Activated naive CD8-positive, alpha-beta T cell treated with anti-CD3 and anti-CD28 coated beads, Interleukin-2, amount 50 U/mL, for 24 hours (primary cell): ENCODE measurements at regions not wholly inside any gene's neighbourhood (a gene's known extent, or its start where the extent isn't known, plus 50 kb on each side); places are given as distances from the start of the nearest gene placed in this dataset.

Source experiments
- ATAC-seq: fragments of 150-1000 bp; cut with Tn5 transposase; one replicate; pipeline ENCODE4 v1.10.0; 2021
- DNase-seq: peaks from one replicate; pipeline ENCODE4 v3.0.0; 2021
- H3K27ac Mint-ChIP-seq: one replicate; pipeline ENCODE4 v1.8.0; 2021; ENCODE audit warnings: mild to moderate bottlenecking, mixed read lengths
- H3K27me3 Mint-ChIP-seq: one replicate; pipeline ENCODE4 v1.8.0; 2021; ENCODE audit warnings: mixed read lengths
- H3K36me3 Mint-ChIP-seq: one replicate; pipeline ENCODE4 v1.8.0; 2021; ENCODE audit warnings: low read depth, mixed read lengths
- H3K4me1 Mint-ChIP-seq: one replicate; pipeline ENCODE4 v1.8.0; 2021; ENCODE audit warnings: mixed read lengths
- H3K4me3 Mint-ChIP-seq: one replicate; pipeline ENCODE4 v1.8.0; 2021; ENCODE audit warnings: mild to moderate bottlenecking, moderate library complexity, mixed read lengths
- H3K9me3 Mint-ChIP-seq: one replicate; pipeline ENCODE4 v1.8.0; 2021; ENCODE audit warnings: mixed read lengths

GRCh38 chr13:83197316-83197715, 685.0 kb downstream of the SLITRK1 start:
- no peak overlapping the region for H3K27ac Mint-ChIP-seq
- peaks cover 5% of the 10 kb centered on the region for H3K9me3 Mint-ChIP-seq
- no peak overlapping the region for H3K4me3 Mint-ChIP-seq
- H3K36me3 Mint-ChIP-seq, result no peaks in the 10 kb centered on the region
- ATAC-seq, result no peak
- no peak for DNase-seq
- H3K27me3 Mint-ChIP-seq, result no peaks in the 10 kb centered on the region
- no peaks in the 10 kb centered on the region for H3K4me1 Mint-ChIP-seq

GRCh38 chr13:83190020-83190419, 692.3 kb downstream of the SLITRK1 start:
- no peak overlapping the region for H3K4me3 Mint-ChIP-seq
- DNase-seq (no peak), ATAC-seq (no peak)
- no peak overlapping the region for H3K27ac Mint-ChIP-seq
- H3K4me1 Mint-ChIP-seq, result no peaks in the 10 kb centered on the region
- no peaks in the 10 kb centered on the region for H3K27me3 Mint-ChIP-seq
- H3K9me3 Mint-ChIP-seq, result peaks cover 14% of the 10 kb centered on the region
- no peaks in the 10 kb centered on the region for H3K36me3 Mint-ChIP-seq

- DNase-seq (no peak), ATAC-seq (no peak)
- Mint-ChIP-seq H3K9me3 (peaks cover 14% of the 10 kb centered on the region), H3K27ac (no peak overlapping the region), H3K4me1 (no peaks in the 10 kb centered on the region), H3K4me3 (no peak overlapping the region), H3K27me3 (no peaks in the 10 kb centered on the region), H3K36me3 (no peaks in the 10 kb centered on the region)
Measured at GRCh38 chr13:83184819-83185218, 697.5 kb downstream of the SLITRK1 start.

- Mint-ChIP-seq H3K27me3 (no peaks in the 10 kb centered on the region), H3K36me3 (no peaks in the 10 kb centered on the region), H3K4me1 (no peaks in the 10 kb centered on the region), H3K9me3 (peaks cover 14% of the 10 kb centered on the region), H3K4me3 (no peak overlapping the region), H3K27ac (no peak overlapping the region)
- DNase-seq, result no peak
- no peak for ATAC-seq
Measured at GRCh38 chr13:83184150-83184475, 698.2 kb downstream of the SLITRK1 start.

GRCh38 chr13:83183439-83184149, 698.7 kb downstream of the SLITRK1 start:
- H3K4me3 Mint-ChIP-seq, result no peak overlapping the region
- H3K27ac Mint-ChIP-seq, result no peak overlapping the region
- ATAC-seq (no peak), DNase-seq (no peak)
- no peaks in the 10 kb centered on the region for H3K36me3 Mint-ChIP-seq
- no peaks in the 10 kb centered on the region for H3K4me1 Mint-ChIP-seq
- no peaks in the 10 kb centered on the region for H3K27me3 Mint-ChIP-seq
- H3K9me3 Mint-ChIP-seq, result peaks cover 13% of the 10 kb centered on the region

GRCh38 chr13:83182845-83183244, 699.4 kb downstream of the SLITRK1 start:
- Mint-ChIP-seq H3K36me3 (no peaks in the 10 kb centered on the region), H3K27me3 (no peaks in the 10 kb centered on the region), H3K4me1 (no peaks in the 10 kb centered on the region), H3K9me3 (peaks cover 7% of the 10 kb centered on the region), H3K27ac (no peak overlapping the region), H3K4me3 (no peak overlapping the region)
- DNase-seq, result no peak
- ATAC-seq, result no peak

- Mint-ChIP-seq H3K4me1 (no peaks in the 10 kb centered on the region), H3K36me3 (no peaks in the 10 kb centered on the region), H3K27ac (no peak overlapping the region), H3K27me3 (no peaks in the 10 kb centered on the region), H3K4me3 (no peak overlapping the region), H3K9me3 (peaks cover 16% of the 10 kb centered on the region)
- DNase-seq (no peak), ATAC-seq (no peak)
Measured at GRCh38 chr13:83178008-83178407, 704.3 kb downstream of the SLITRK1 start.

- no peak overlapping the region for H3K4me3 Mint-ChIP-seq
- no peak overlapping the region for H3K27ac Mint-ChIP-seq
- no peaks in the 10 kb centered on the region for H3K4me1 Mint-ChIP-seq
- no peaks in the 10 kb centered on the region for H3K27me3 Mint-ChIP-seq
- no peaks in the 10 kb centered on the region for H3K36me3 Mint-ChIP-seq
- DNase-seq, result no peak
- no peak for ATAC-seq
- peaks cover 13% of the 10 kb centered on the region for H3K9me3 Mint-ChIP-seq
Measured at GRCh38 chr13:83168590-83168989, 713.7 kb downstream of the SLITRK1 start.

- Mint-ChIP-seq H3K27me3 (no peaks in the 10 kb centered on the region), H3K27ac (no peak overlapping the region)
Measured at GRCh38 chr13:83167203-83167602, 715.1 kb downstream of the SLITRK1 start.

GRCh38 chr13:83166550-83166949, 715.7 kb downstream of the SLITRK1 start:
- Mint-ChIP-seq H3K9me3 (peaks cover 6% of the 10 kb centered on the region), H3K27me3 (no peaks in the 10 kb centered on the region), H3K4me1 (no peaks in the 10 kb centered on the region), H3K4me3 (no peak overlapping the region), H3K27ac (no peak overlapping the region), H3K36me3 (no peaks in the 10 kb centered on the region)
- DNase-seq (no peak), ATAC-seq (no peak)

More at GRCh38 chr13:83167203-83167602, 715.1 kb downstream of the SLITRK1 start:
- H3K4me3 Mint-ChIP-seq, result no peak overlapping the region
- H3K9me3 Mint-ChIP-seq, result peaks cover 7% of the 10 kb centered on the region
- no peaks in the 10 kb centered on the region for H3K36me3 Mint-ChIP-seq
- no peak for ATAC-seq
- DNase-seq, result no peak
- H3K4me1 Mint-ChIP-seq, result no peaks in the 10 kb centered on the region

GRCh38 chr13:83162493-83162892, 719.8 kb downstream of the SLITRK1 start:
- H3K4me3 Mint-ChIP-seq, result no peak overlapping the region
- no peak overlapping the region for H3K27ac Mint-ChIP-seq
- DNase-seq (no peak), ATAC-seq (no peak)
- no peaks in the 10 kb centered on the region for H3K27me3 Mint-ChIP-seq
- no peaks in the 10 kb centered on the region for H3K36me3 Mint-ChIP-seq
- peaks cover 6% of the 10 kb centered on the region for H3K9me3 Mint-ChIP-seq
- no peaks in the 10 kb centered on the region for H3K4me1 Mint-ChIP-seq

GRCh38 chr13:83153848-83154247, 728.4 kb downstream of the SLITRK1 start:
- Mint-ChIP-seq H3K27ac (no peak overlapping the region), H3K27me3 (no peaks in the 10 kb centered on the region), H3K4me1 (no peaks in the 10 kb centered on the region), H3K9me3 (peaks cover 3% of the 10 kb centered on the region), H3K36me3 (no peaks in the 10 kb centered on the region), H3K4me3 (no peak overlapping the region)
- DNase-seq (no peak), ATAC-seq (no peak)

GRCh38 chr13:83151308-83151660, 731.0 kb downstream of the SLITRK1 start:
- H3K4me3 Mint-ChIP-seq, result no peak overlapping the region
- H3K27me3 Mint-ChIP-seq, result no peaks in the 10 kb centered on the region
- no peak overlapping the region for H3K27ac Mint-ChIP-seq
- ATAC-seq (no peak), DNase-seq (no peak)
- H3K9me3 Mint-ChIP-seq, result peaks cover 3% of the 10 kb centered on the region
- H3K4me1 Mint-ChIP-seq, result no peaks in the 10 kb centered on the region
- H3K36me3 Mint-ChIP-seq, result no peaks in the 10 kb centered on the region

GRCh38 chr13:83150616-83151307, 731.5 kb downstream of the SLITRK1 start:
- no peaks in the 10 kb centered on the region for H3K27me3 Mint-ChIP-seq
- peaks cover 3% of the 10 kb centered on the region for H3K9me3 Mint-ChIP-seq
- no peak for ATAC-seq
- no peaks in the 10 kb centered on the region for H3K36me3 Mint-ChIP-seq
- no peak overlapping the region for H3K4me3 Mint-ChIP-seq
- no peak overlapping the region for H3K27ac Mint-ChIP-seq
- no peaks in the 10 kb centered on the region for H3K4me1 Mint-ChIP-seq
- no peak for DNase-seq

- H3K9me3 Mint-ChIP-seq, result peaks cover 12% of the 10 kb centered on the region
- ATAC-seq (no peak), DNase-seq (no peak)
- H3K4me3 Mint-ChIP-seq, result no peak overlapping the region
- no peaks in the 10 kb centered on the region for H3K36me3 Mint-ChIP-seq
- no peak overlapping the region for H3K27ac Mint-ChIP-seq
- no peaks in the 10 kb centered on the region for H3K27me3 Mint-ChIP-seq
- no peaks in the 10 kb centered on the region for H3K4me1 Mint-ChIP-seq
Measured at GRCh38 chr13:83136660-83137059, 745.6 kb downstream of the SLITRK1 start.
